ENCODE measurements at regions not wholly inside any gene's neighbourhood (a gene's known extent, or its start where the extent isn't known, plus 50 kb on each side); places are given as distances from the start of the nearest gene placed in this dataset.

- no peak for FAIRE-seq
Measured at GRCh38 chr7:21160401-21160800, 267.5 kb upstream of the SP4 start.

GRCh38 chr7:21167942-21168341 is 259.9 kb upstream of the SP4 start:
- no peak for FAIRE-seq

- no peak for FAIRE-seq
Measured at GRCh38 chr7:21169667-21170580, 258.0 kb upstream of the SP4 start.

GRCh38 chr7:21172800-21173199 is 255.1 kb upstream of the SP4 start:
- FAIRE-seq: no peak

GRCh38 chr7:21173436-21173835 is 254.4 kb upstream of the SP4 start:
- no peak for FAIRE-seq

- FAIRE-seq: no peak
Measured at GRCh38 chr7:21175714-21176113, 252.2 kb upstream of the SP4 start.

GRCh38 chr7:21184942-21185652 is 242.8 kb upstream of the SP4 start:
- no peak for FAIRE-seq

GRCh38 chr7:21185653-21186265 is 242.1 kb upstream of the SP4 start:
- FAIRE-seq: no peak

GRCh38 chr7:21191321-21192073 is 236.4 kb upstream of the SP4 start:
- no peak for FAIRE-seq

GRCh38 chr7:21192657-21193056 is 235.2 kb upstream of the SP4 start:
- FAIRE-seq: no peak

GRCh38 chr7:21193895-21194294 is 234.0 kb upstream of the SP4 start:
- FAIRE-seq: no peak

- FAIRE-seq: no peak
Measured at GRCh38 chr7:21194936-21195335, 232.9 kb upstream of the SP4 start.

GRCh38 chr7:21198921-21199320 is 229.0 kb upstream of the SP4 start:
- FAIRE-seq: no peak

GRCh38 chr7:21200503-21200902 is 227.4 kb upstream of the SP4 start:
- FAIRE-seq: no peak

GRCh38 chr7:21214657-21215056 is 213.2 kb upstream of the SP4 start:
- FAIRE-seq: no peak

GRCh38 chr7:21215307-21215706 is 212.6 kb upstream of the SP4 start:
- no peak for FAIRE-seq

GRCh38 chr7:21217365-21217764 is 210.5 kb upstream of the SP4 start:
- no peak for FAIRE-seq

GRCh38 chr7:21218155-21218554 is 209.7 kb upstream of the SP4 start:
- no peak for FAIRE-seq

- no peak for FAIRE-seq
Measured at GRCh38 chr7:21221130-21221529, 206.8 kb upstream of the SP4 start.

GRCh38 chr7:21238400-21239116 is 189.3 kb upstream of the SP4 start:
- no peak for FAIRE-seq

GRCh38 chr7:21243265-21243664 is 184.6 kb upstream of the SP4 start:
- no peak for FAIRE-seq

- FAIRE-seq: no peak
Measured at GRCh38 chr7:21251151-21251800, 176.6 kb upstream of the SP4 start.

All from endometrium (tissue), 2 donors.